Glutamatergic neuron (in vitro differentiated cells): ENCODE measurements at regions not wholly inside any gene's neighbourhood (a gene's known extent, or its start where the extent isn't known, plus 50 kb on each side); places are given as distances from the start of the nearest gene placed in this dataset.

ENCODE experiments used
- DNase-seq: peaks from one replicate; pipeline ENCODE4 v3.0.0; 2022
- H3K27ac Mint-ChIP-seq: one replicate; pipeline ENCODE4 v1.8.0; 2020; ENCODE audit warnings: mild to moderate bottlenecking, mixed read lengths, inconsistent platforms; ENCODE audit not compliant: unreplicated experiment
- H3K27me3 Mint-ChIP-seq: one replicate; pipeline ENCODE4 v1.8.0; 2020; ENCODE audit warnings: mild to moderate bottlenecking, moderate library complexity, mixed read lengths, inconsistent platforms; ENCODE audit not compliant: unreplicated experiment
- H3K36me3 Mint-ChIP-seq: one replicate; pipeline ENCODE4 v1.8.0; 2020; ENCODE audit warnings: mild to moderate bottlenecking, mixed read lengths, inconsistent platforms; ENCODE audit not compliant: unreplicated experiment
- H3K4me1 Mint-ChIP-seq: one replicate; pipeline ENCODE4 v1.8.0; 2020; ENCODE audit warnings: mild to moderate bottlenecking, low read depth, mixed read lengths, inconsistent platforms; ENCODE audit not compliant: unreplicated experiment
- H3K4me3 Mint-ChIP-seq: one replicate; pipeline ENCODE4 v1.8.0; 2020; ENCODE audit warnings: mild to moderate bottlenecking, mixed read lengths, inconsistent platforms; ENCODE audit not compliant: unreplicated experiment
- H3K9me3 Mint-ChIP-seq: one replicate; pipeline ENCODE4 v1.8.0; 2020; ENCODE audit warnings: mild to moderate bottlenecking, moderate library complexity, mixed read lengths, inconsistent platforms; ENCODE audit not compliant: unreplicated experiment
- CTCF ChIP-seq: fragments of 200-600 bp; sonication (generic); IDR thresholded peaks from one replicate; pipeline ENCODE4 v1.5.0; 2021; ENCODE audit not compliant: partially characterized antibody, unreplicated experiment

GRCh38 chr10:4543938-4544533 lies 282.0 kb upstream of the AKR1E2 start:
- DNase-seq: no peak
- no peak for TF ChIP-seq CTCF
- H3K4me3 Mint-ChIP-seq: no peak overlapping the region
- no peaks in the 10 kb centered on the region for H3K36me3 Mint-ChIP-seq
- H3K4me1 Mint-ChIP-seq: peaks cover 10% of the 10 kb centered on the region
- no peaks in the 10 kb centered on the region for H3K9me3 Mint-ChIP-seq
- no peak overlapping the region for H3K27ac Mint-ChIP-seq
- H3K27me3 Mint-ChIP-seq: no peaks in the 10 kb centered on the region

DNA sequence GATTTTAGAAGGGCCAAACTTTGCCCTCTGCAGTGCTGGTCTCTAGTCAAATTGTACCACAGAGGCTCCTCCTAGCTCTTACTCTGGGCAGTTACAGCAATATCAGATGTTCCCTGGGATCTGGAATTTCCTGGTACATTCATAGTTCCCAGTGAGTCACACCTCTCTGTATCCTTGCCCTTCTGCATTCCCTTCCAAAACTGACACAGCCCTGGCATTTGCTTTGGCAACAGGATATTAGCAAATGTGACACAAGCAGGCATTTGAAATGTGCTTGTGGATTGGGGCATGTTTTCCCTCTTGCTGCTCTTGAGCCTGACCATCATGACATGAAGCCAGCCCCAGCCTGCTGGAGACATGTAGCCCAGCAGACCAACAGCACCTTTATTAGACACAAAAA lies 284.7 kb upstream of the AKR1E2 start:
- no peak for DNase-seq
- H3K36me3 Mint-ChIP-seq: no peaks in the 10 kb centered on the region
- no peaks in the 10 kb centered on the region for H3K9me3 Mint-ChIP-seq
- H3K4me3 Mint-ChIP-seq: no peak overlapping the region
- H3K27me3 Mint-ChIP-seq: no peaks in the 10 kb centered on the region
- H3K27ac Mint-ChIP-seq: no peak overlapping the region
- peaks cover 5% of the 10 kb centered on the region for H3K4me1 Mint-ChIP-seq
- TF ChIP-seq CTCF: no peak

GRCh38 chr10:4538016-4538415 lies 288.0 kb upstream of the AKR1E2 start:
- Mint-ChIP-seq H3K36me3 (no peaks in the 10 kb centered on the region), H3K4me1 (peaks cover 5% of the 10 kb centered on the region), H3K9me3 (no peaks in the 10 kb centered on the region), H3K4me3 (no peak overlapping the region), H3K27ac (no peak overlapping the region), H3K27me3 (no peaks in the 10 kb centered on the region)
- DNase-seq: no peak
- no peak for TF ChIP-seq CTCF

- Mint-ChIP-seq H3K27ac (no peak overlapping the region), H3K4me3 (no peak overlapping the region), H3K4me1 (peaks cover 5% of the 10 kb centered on the region), H3K27me3 (no peaks in the 10 kb centered on the region), H3K36me3 (no peaks in the 10 kb centered on the region), H3K9me3 (no peaks in the 10 kb centered on the region)
- TF ChIP-seq CTCF: no peak
- DNase-seq: no peak
These were observed 290.5 kb upstream of the AKR1E2 start for GRCh38 chr10:4535521-4535920.

GRCh38 chr10:4533621-4534020 lies 292.4 kb upstream of the AKR1E2 start:
- Mint-ChIP-seq H3K36me3 (no peaks in the 10 kb centered on the region), H3K27ac (no peak overlapping the region), H3K27me3 (no peaks in the 10 kb centered on the region), H3K9me3 (no peaks in the 10 kb centered on the region), H3K4me1 (peaks cover 5% of the 10 kb centered on the region), H3K4me3 (no peak overlapping the region)
- no peak for TF ChIP-seq CTCF
- DNase-seq: no peak
